ENCODE measurements at regions not wholly inside any gene's neighbourhood (a gene's known extent, or its start where the extent isn't known, plus 50 kb on each side); places are given as distances from the start of the nearest gene placed in this dataset.
A peak's percentile ranks its signal among the peaks of the same experiment; 100 is the strongest.
"Not testable (repeated sequence)": the region's sequence is repeated elsewhere in the genome, so short reads cannot be mapped to it uniquely, and the experiment has no call there.

- H3K27me3 Mint-ChIP-seq (ENCODE audit: low read depth in 2 of 2), result peaks cover 0 to 6% of the 10 kb centered on the region in 2 donors
- Histone ChIP-seq H3K36me3 (ENCODE audit: control insufficient read depth, insufficient read depth, low read length) (no peaks in the 10 kb centered on the region), H3K9me3 (ENCODE audit: control insufficient read depth, insufficient read depth, low read length) (no peaks in the 10 kb centered on the region), H3K27me3 (ENCODE audit: control insufficient read depth, insufficient read depth, low read length) (no peaks in the 10 kb centered on the region), H3K4me1 (ENCODE audit: control insufficient read depth, insufficient read depth, low read length) (peaks cover 4% of the 10 kb centered on the region), H3K4me3 (ENCODE audit: low read length) (no peak overlapping the region), H3K27ac (ENCODE audit: low read length) (no peak overlapping the region)
- peak in 1 of 2 donors; percentile 3 for DNase-seq
- no peak overlapping the region for H3K27ac Mint-ChIP-seq
- no peaks in the 10 kb centered on the region for H3K4me1 Mint-ChIP-seq
- WGBS (ENCODE audit: insufficient coverage), result 82% methylated on average over 4 of the region's 6 CpGs
- no peaks in the 10 kb centered on the region for H3K36me3 Mint-ChIP-seq
- no peaks in the 10 kb centered on the region for H3K9me3 Mint-ChIP-seq
- TF ChIP-seq, protein P1, sequence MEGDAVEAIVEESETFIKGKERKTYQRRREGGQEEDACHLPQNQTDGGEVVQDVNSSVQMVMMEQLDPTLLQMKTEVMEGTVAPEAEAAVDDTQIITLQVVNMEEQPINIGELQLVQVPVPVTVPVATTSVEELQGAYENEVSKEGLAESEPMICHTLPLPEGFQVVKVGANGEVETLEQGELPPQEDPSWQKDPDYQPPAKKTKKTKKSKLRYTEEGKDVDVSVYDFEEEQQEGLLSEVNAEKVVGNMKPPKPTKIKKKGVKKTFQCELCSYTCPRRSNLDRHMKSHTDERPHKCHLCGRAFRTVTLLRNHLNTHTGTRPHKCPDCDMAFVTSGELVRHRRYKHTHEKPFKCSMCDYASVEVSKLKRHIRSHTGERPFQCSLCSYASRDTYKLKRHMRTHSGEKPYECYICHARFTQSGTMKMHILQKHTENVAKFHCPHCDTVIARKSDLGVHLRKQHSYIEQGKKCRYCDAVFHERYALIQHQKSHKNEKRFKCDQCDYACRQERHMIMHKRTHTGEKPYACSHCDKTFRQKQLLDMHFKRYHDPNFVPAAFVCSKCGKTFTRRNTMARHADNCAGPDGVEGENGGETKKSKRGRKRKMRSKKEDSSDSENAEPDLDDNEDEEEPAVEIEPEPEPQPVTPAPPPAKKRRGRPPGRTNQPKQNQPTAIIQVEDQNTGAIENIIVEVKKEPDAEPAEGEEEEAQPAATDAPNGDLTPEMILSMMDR (IDR thresholded peaks at IDR 0.05), result no peak
- no peak overlapping the region for H3K4me3 Mint-ChIP-seq
- no peak for ATAC-seq
- intact Hi-C loops (cut with micrococcal nuclease), result no loop called here
Measured at GRCh38 chrY:12423416-12424252, 277.4 kb upstream of the USP9Y start.

GRCh38 chrY:12425506-12425905 is 275.5 kb upstream of the USP9Y start:
- H3K36me3 ChIP-seq (ENCODE audit: control insufficient read depth, insufficient read depth, low read length), result no peaks in the 10 kb centered on the region
- peaks cover 4% of the 10 kb centered on the region for H3K4me1 ChIP-seq (ENCODE audit: control insufficient read depth, insufficient read depth, low read length)
- ATAC-seq (no peak), DNase-seq (no peak)
- Mint-ChIP-seq H3K36me3 (no peaks in the 10 kb centered on the region), H3K27me3 (ENCODE audit: low read depth in 2 of 2) (peaks cover 0 to 9% of the 10 kb centered on the region in 2 donors), H3K4me3 (no peak overlapping the region), H3K27ac (no peak overlapping the region), H3K9me3 (no peaks in the 10 kb centered on the region), H3K4me1 (no peaks in the 10 kb centered on the region)
- TF ChIP-seq, protein P1 (IDR thresholded peaks at IDR 0.05), result no peak
- intact Hi-C loops (cut with micrococcal nuclease), result no loop called here
- whole genome bisulfite sequencing (ENCODE audit: insufficient coverage), result 78% methylated on average over 4 of the region's 6 CpGs
- no peak overlapping the region for H3K27ac ChIP-seq (ENCODE audit: low read length)
- H3K4me3 ChIP-seq (ENCODE audit: low read length), result no peak overlapping the region
- H3K27me3 ChIP-seq (ENCODE audit: control insufficient read depth, insufficient read depth, low read length), result no peaks in the 10 kb centered on the region
- no peaks in the 10 kb centered on the region for H3K9me3 ChIP-seq (ENCODE audit: control insufficient read depth, insufficient read depth, low read length)

DNA sequence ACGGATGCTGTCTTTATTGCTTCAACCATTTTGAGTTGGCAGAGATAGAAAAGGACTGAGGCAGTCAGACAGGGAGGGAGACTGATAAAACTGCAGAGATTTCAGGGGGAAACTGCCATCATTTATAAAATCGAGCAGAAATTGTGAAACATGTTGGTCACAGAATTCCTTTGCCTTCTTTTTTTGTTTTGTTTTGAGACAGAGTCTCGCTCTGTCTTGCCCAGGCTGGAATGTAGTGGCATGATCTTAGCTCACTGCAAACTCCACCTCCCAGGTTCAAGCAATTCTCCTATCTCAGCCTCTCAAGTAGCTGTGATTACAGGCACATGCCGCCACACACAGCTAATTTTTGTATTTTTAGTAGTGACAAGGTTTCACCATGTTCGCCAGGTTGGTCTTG is 273.7 kb upstream of the USP9Y start:
- WGBS (ENCODE audit: insufficient coverage), result 85% methylated on average over 4 of the region's 5 CpGs
- Histone ChIP-seq H3K27me3 (ENCODE audit: control insufficient read depth, insufficient read depth, low read length) (no peaks in the 10 kb centered on the region), H3K4me3 (ENCODE audit: low read length) (no peak overlapping the region), H3K36me3 (ENCODE audit: control insufficient read depth, insufficient read depth, low read length) (no peaks in the 10 kb centered on the region), H3K4me1 (ENCODE audit: control insufficient read depth, insufficient read depth, low read length) (no peaks in the 10 kb centered on the region), H3K27ac (ENCODE audit: low read length) (no peak overlapping the region), H3K9me3 (ENCODE audit: control insufficient read depth, insufficient read depth, low read length) (no peaks in the 10 kb centered on the region)
- Mint-ChIP-seq H3K36me3 (no peaks in the 10 kb centered on the region), H3K9me3 (no peaks in the 10 kb centered on the region), H3K27ac (no peak overlapping the region), H3K27me3 (ENCODE audit: low read depth in 2 of 2) (peaks cover 0 to 6% of the 10 kb centered on the region in 2 donors), H3K4me1 (no peaks in the 10 kb centered on the region), H3K4me3 (no peak overlapping the region)
- ATAC-seq (no peak), DNase-seq (no peak)
- intact Hi-C loops (cut with micrococcal nuclease), result no loop called here
- TF ChIP-seq, protein P1 (IDR thresholded peaks at IDR 0.05), result no peak

DNA sequence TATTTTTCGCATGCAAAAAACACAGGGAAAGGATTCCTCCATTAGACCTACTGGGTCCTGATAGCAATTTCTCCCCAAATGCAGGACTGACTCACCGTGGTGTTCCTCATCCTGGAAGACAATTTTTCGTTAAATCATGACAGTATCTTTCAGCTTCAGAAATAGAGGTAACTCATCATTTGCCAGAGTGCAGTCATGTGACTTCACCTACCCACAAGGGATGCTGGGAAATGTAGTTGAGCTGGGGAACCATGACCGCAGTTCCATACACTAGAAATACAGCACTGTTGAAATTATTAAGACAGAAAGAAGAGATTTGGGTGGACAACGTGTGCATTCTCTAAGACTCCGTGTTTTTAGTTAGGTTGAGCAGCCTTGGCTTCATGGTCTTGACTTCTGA is 269.5 kb upstream of the USP9Y start:
- TF ChIP-seq, protein P1 (IDR thresholded peaks at IDR 0.05), result no peak
- 53% methylated on average over 4 of the region's 6 CpGs for WGBS (ENCODE audit: insufficient coverage)
- peaks cover 0 to 3% of the 10 kb centered on the region in 2 donors for H3K27me3 Mint-ChIP-seq (ENCODE audit: low read depth in 2 of 2)
- no peaks in the 10 kb centered on the region for H3K36me3 Mint-ChIP-seq
- Histone ChIP-seq H3K4me3 (ENCODE audit: low read length) (no peak overlapping the region), H3K27me3 (ENCODE audit: control insufficient read depth, insufficient read depth, low read length) (no peaks in the 10 kb centered on the region), H3K4me1 (ENCODE audit: control insufficient read depth, insufficient read depth, low read length) (no peaks in the 10 kb centered on the region), H3K36me3 (ENCODE audit: control insufficient read depth, insufficient read depth, low read length) (no peaks in the 10 kb centered on the region), H3K27ac (ENCODE audit: low read length) (no peak overlapping the region), H3K9me3 (ENCODE audit: control insufficient read depth, insufficient read depth, low read length) (no peaks in the 10 kb centered on the region)
- H3K27ac Mint-ChIP-seq, result no peak overlapping the region
- intact Hi-C loops (cut with micrococcal nuclease), result no loop called here
- no peak for DNase-seq
- H3K4me1 Mint-ChIP-seq, result no peaks in the 10 kb centered on the region
- no peak overlapping the region for H3K4me3 Mint-ChIP-seq
- ATAC-seq, result no peak
- no peaks in the 10 kb centered on the region for H3K9me3 Mint-ChIP-seq

GRCh38 chrY:12438823-12439222 is 262.2 kb upstream of the USP9Y start:
- intact Hi-C loops (cut with micrococcal nuclease); DNase-seq; H3K36me3 ChIP-seq (ENCODE audit: control insufficient read depth, insufficient read depth, low read length); ATAC-seq; H3K27me3 Mint-ChIP-seq (ENCODE audit: low read depth in 2 of 2); H3K4me1 Mint-ChIP-seq; H3K4me1 ChIP-seq (ENCODE audit: control insufficient read depth, insufficient read depth, low read length); H3K4me3 Mint-ChIP-seq; H3K27ac Mint-ChIP-seq; H3K4me3 ChIP-seq (ENCODE audit: low read length); H3K9me3 Mint-ChIP-seq; H3K9me3 ChIP-seq (ENCODE audit: control insufficient read depth, insufficient read depth, low read length); H3K27ac ChIP-seq (ENCODE audit: low read length); H3K27me3 ChIP-seq (ENCODE audit: control insufficient read depth, insufficient read depth, low read length); H3K36me3 Mint-ChIP-seq: not testable (repeated sequence)
- WGBS (ENCODE audit: insufficient coverage), result 80% methylated on average over 1 of the region's 6 CpGs

All from natural killer cell (primary cell).